Osteoblast (primary cell): ENCODE measurements at regions not wholly inside any gene's neighbourhood (a gene's known extent, or its start where the extent isn't known, plus 50 kb on each side); places are given as distances from the start of the nearest gene placed in this dataset.
A peak's percentile ranks its signal among the peaks of the same experiment; 100 is the strongest.

Experiments used
- DNase-seq: peaks from one replicate; pipeline ENCODE4 v3.0.0; 2011; ENCODE audit warnings: low spot score, mixed read lengths; ENCODE audit not compliant: insufficient read length; ENCODE audit errors: missing footprints
- H2AFZ ChIP-seq: 2 replicates; pipeline ENCODE4 v1.6.0; 2011; ENCODE audit warnings: mild to moderate bottlenecking, low read length
- H3K27ac ChIP-seq: 2 replicates; pipeline ENCODE4 v1.5.1; 2011; ENCODE audit warnings: mild to moderate bottlenecking, low read depth, low read length, moderate library complexity
- H3K27me3 ChIP-seq: 2 replicates; pipeline ENCODE4 v1.6.0; 2012; ENCODE audit warnings: mild to moderate bottlenecking, control low read depth, inconsistent platforms, low read length, moderate library complexity; ENCODE audit not compliant: insufficient read depth
- H3K36me3 ChIP-seq: 2 replicates; pipeline ENCODE4 v1.5.1; 2011; ENCODE audit warnings: mild to moderate bottlenecking, low read length, control low read depth, moderate library complexity; ENCODE audit not compliant: insufficient read depth
- H3K4me1 ChIP-seq: 2 replicates; pipeline ENCODE4 v1.5.1; 2011; ENCODE audit warnings: mild to moderate bottlenecking, low read length, control low read depth, moderate library complexity; ENCODE audit not compliant: insufficient read depth
- H3K4me2 ChIP-seq: 2 replicates; pipeline ENCODE4 v1.6.0; 2011; ENCODE audit warnings: mild to moderate bottlenecking, low read length; ENCODE audit not compliant: insufficient read depth
- H3K4me3 ChIP-seq: fragments of 200-600 bp; sonication (generic); 3 replicates; pipeline ENCODE4 v1.5.1; 2012; ENCODE audit warnings: mild to moderate bottlenecking, low read length, inconsistent platforms; ENCODE audit not compliant: insufficient read depth
- H3K79me2 ChIP-seq: 2 replicates; pipeline ENCODE4 v1.6.0; 2012; ENCODE audit warnings: mild to moderate bottlenecking, low read length, control low read depth, inconsistent platforms; ENCODE audit not compliant: insufficient read depth
- H3K9me3 ChIP-seq: 2 replicates; pipeline ENCODE4 v1.5.1; 2011; ENCODE audit warnings: low read depth, low read length, control low read depth
- H4K20me1 ChIP-seq: 2 replicates; pipeline ENCODE4 v1.6.0; 2012; ENCODE audit warnings: mild to moderate bottlenecking, low read length, control low read depth; ENCODE audit not compliant: insufficient read depth
- CTCF ChIP-seq: IDR thresholded peaks from 2 replicates; pipeline ENCODE4 v1.5.1; 2011; ENCODE audit warnings: mild to moderate bottlenecking, low read depth, low read length, moderate library complexity; ENCODE audit errors: extremely low read depth

GRCh38 chr3:111292117-111292516 is 220.5 kb downstream of the NECTIN3 start:
- Histone ChIP-seq H3K36me3 (no peaks in the 10 kb centered on the region), H3K9me3 (no peaks in the 10 kb centered on the region), H3K27ac (no peak overlapping the region), H3K79me2 (no peaks in the 10 kb centered on the region), H3K4me1 (no peaks in the 10 kb centered on the region), H2AFZ (no peak overlapping the region), H4K20me1 (no peaks in the 10 kb centered on the region), H3K27me3 (no peaks in the 10 kb centered on the region), H3K4me2 (no peak overlapping the region), H3K4me3 (no peak overlapping the region)
- no peak for TF ChIP-seq CTCF
- DNase-seq = no peak

- H3K27me3 ChIP-seq = no peaks in the 10 kb centered on the region
- H3K9me3 ChIP-seq = no peaks in the 10 kb centered on the region
- DNase-seq = no peak
- H3K36me3 ChIP-seq = no peaks in the 10 kb centered on the region
- H2AFZ ChIP-seq = no peak overlapping the region
- H3K27ac ChIP-seq = no peak overlapping the region
- peaks cover 3% of the 10 kb centered on the region for H4K20me1 ChIP-seq
- no peak overlapping the region for H3K4me2 ChIP-seq
- no peaks in the 10 kb centered on the region for H3K4me1 ChIP-seq
- no peak overlapping the region for H3K4me3 ChIP-seq
- H3K79me2 ChIP-seq = no peaks in the 10 kb centered on the region
- peak; percentile 14 for TF ChIP-seq CTCF
Measured at GRCh38 chr3:111299192-111299615, 227.6 kb downstream of the NECTIN3 start.

- no peak for DNase-seq
- no peaks in the 10 kb centered on the region for H3K27me3 ChIP-seq
- no peak overlapping the region for H3K4me2 ChIP-seq
- H3K4me3 ChIP-seq = no peak overlapping the region
- H3K79me2 ChIP-seq = no peaks in the 10 kb centered on the region
- no peak overlapping the region for H3K27ac ChIP-seq
- no peaks in the 10 kb centered on the region for H3K4me1 ChIP-seq
- TF ChIP-seq CTCF = no peak
- H3K9me3 ChIP-seq = no peaks in the 10 kb centered on the region
- no peaks in the 10 kb centered on the region for H3K36me3 ChIP-seq
- no peak overlapping the region for H2AFZ ChIP-seq
- peaks cover 3% of the 10 kb centered on the region for H4K20me1 ChIP-seq
Measured at GRCh38 chr3:111301238-111301798, 229.7 kb downstream of the NECTIN3 start.

GRCh38 chr3:111302063-111302462 is 230.4 kb downstream of the NECTIN3 start:
- Histone ChIP-seq H3K27me3 (no peaks in the 10 kb centered on the region), H3K4me2 (no peak overlapping the region), H3K4me3 (no peak overlapping the region), H4K20me1 (peaks cover 3% of the 10 kb centered on the region), H3K4me1 (no peaks in the 10 kb centered on the region), H3K79me2 (no peaks in the 10 kb centered on the region), H3K27ac (no peak overlapping the region), H3K36me3 (no peaks in the 10 kb centered on the region), H3K9me3 (no peaks in the 10 kb centered on the region), H2AFZ (no peak overlapping the region)
- no peak for TF ChIP-seq CTCF
- no peak for DNase-seq
